ENCODE measurements at regions not wholly inside any gene's neighbourhood (a gene's known extent, or its start where the extent isn't known, plus 50 kb on each side); places are given as distances from the start of the nearest gene placed in this dataset.

- Mint-ChIP-seq H3K4me3 (no peak overlapping the region), H3K27me3 (peaks cover 0 to 8% of the 10 kb centered on the region in 2 donors), H3K27ac (no peak overlapping the region), H3K4me1 (ENCODE audit: low read depth in 2 of 2) (no peaks in the 10 kb centered on the region), H3K9me3 (no peaks in the 10 kb centered on the region), H3K36me3 (no peaks in the 10 kb centered on the region)
- DNase-seq (ENCODE audit: low spot score) (no peak), ATAC-seq (no peak)
Measured at GRCh38 chr6:150670311-150670710, 70.6 kb downstream of the PLEKHG1 start.

GRCh38 chr6:150672800-150673199 is 73.1 kb downstream of the PLEKHG1 start:
- ATAC-seq: no peak

GRCh38 chr6:150673720-150674346 is 74.1 kb downstream of the PLEKHG1 start:
- DNase-seq (ENCODE audit: low spot score) (no peak), ATAC-seq (no peak)
- H3K36me3 Mint-ChIP-seq: no peaks in the 10 kb centered on the region
- no peaks in the 10 kb centered on the region for H3K9me3 Mint-ChIP-seq
- H3K4me3 Mint-ChIP-seq: no peak overlapping the region
- no peak overlapping the region for H3K27ac Mint-ChIP-seq
- H3K27me3 Mint-ChIP-seq: peaks cover 9 to 10% of the 10 kb centered on the region in 2 donors
- H3K4me1 Mint-ChIP-seq (ENCODE audit: low read depth in 2 of 2): no peaks in the 10 kb centered on the region

More at GRCh38 chr6:150672800-150673199, 73.1 kb downstream of the PLEKHG1 start:
- no peak overlapping the region for H3K27ac Mint-ChIP-seq
- H3K9me3 Mint-ChIP-seq: no peaks in the 10 kb centered on the region
- H3K4me1 Mint-ChIP-seq (ENCODE audit: low read depth in 2 of 2): no peaks in the 10 kb centered on the region
- no peak for DNase-seq (ENCODE audit: low spot score)
- H3K36me3 Mint-ChIP-seq: no peaks in the 10 kb centered on the region
- peaks cover 9 to 11% of the 10 kb centered on the region in 2 donors for H3K27me3 Mint-ChIP-seq
- H3K4me3 Mint-ChIP-seq: no peak overlapping the region

GRCh38 chr6:150676344-150676743 is 76.7 kb downstream of the PLEKHG1 start:
- no peak for ATAC-seq
- Mint-ChIP-seq H3K9me3 (no peaks in the 10 kb centered on the region), H3K4me3 (no peak overlapping the region), H3K27ac (no peak overlapping the region), H3K36me3 (no peaks in the 10 kb centered on the region), H3K27me3 (peaks cover 22% of the 10 kb centered on the region in 2 donors), H3K4me1 (ENCODE audit: low read depth in 2 of 2) (no peaks in the 10 kb centered on the region)
- no peak for DNase-seq (ENCODE audit: low spot score)

GRCh38 chr6:150676772-150677171 is 77.1 kb downstream of the PLEKHG1 start:
- H3K27ac Mint-ChIP-seq: no peak overlapping the region
- H3K4me3 Mint-ChIP-seq: no peak overlapping the region
- peaks cover 22% of the 10 kb centered on the region in 2 donors for H3K27me3 Mint-ChIP-seq
- DNase-seq (ENCODE audit: low spot score): no peak
- no peaks in the 10 kb centered on the region for H3K4me1 Mint-ChIP-seq (ENCODE audit: low read depth in 2 of 2)
- no peak for ATAC-seq
- H3K36me3 Mint-ChIP-seq: no peaks in the 10 kb centered on the region
- H3K9me3 Mint-ChIP-seq: no peaks in the 10 kb centered on the region

GRCh38 chr6:150680510-150680909 is 80.8 kb downstream of the PLEKHG1 start:
- H3K36me3 Mint-ChIP-seq: no peaks in the 10 kb centered on the region
- H3K4me1 Mint-ChIP-seq (ENCODE audit: low read depth in 2 of 2): no peaks in the 10 kb centered on the region
- no peaks in the 10 kb centered on the region for H3K9me3 Mint-ChIP-seq
- H3K27ac Mint-ChIP-seq: no peak overlapping the region
- no peak for DNase-seq (ENCODE audit: low spot score)
- ATAC-seq: no peak
- no peak overlapping the region for H3K4me3 Mint-ChIP-seq
- H3K27me3 Mint-ChIP-seq: peaks cover 17 to 22% of the 10 kb centered on the region in 2 donors

- H3K4me3 Mint-ChIP-seq: no peak overlapping the region
- H3K27me3 Mint-ChIP-seq: peaks cover 17 to 20% of the 10 kb centered on the region in 2 donors
- no peak for DNase-seq (ENCODE audit: low spot score)
- no peak for ATAC-seq
- no peaks in the 10 kb centered on the region for H3K4me1 Mint-ChIP-seq (ENCODE audit: low read depth in 2 of 2)
- no peaks in the 10 kb centered on the region for H3K36me3 Mint-ChIP-seq
- no peaks in the 10 kb centered on the region for H3K9me3 Mint-ChIP-seq
- H3K27ac Mint-ChIP-seq: no peak overlapping the region
Measured at GRCh38 chr6:150681578-150682395, 82.1 kb downstream of the PLEKHG1 start.

- no peak overlapping the region for H3K4me3 Mint-ChIP-seq
- H3K4me1 Mint-ChIP-seq (ENCODE audit: low read depth in 2 of 2): no peaks in the 10 kb centered on the region
- no peaks in the 10 kb centered on the region for H3K36me3 Mint-ChIP-seq
- no peaks in the 10 kb centered on the region for H3K9me3 Mint-ChIP-seq
- no peak overlapping the region for H3K27ac Mint-ChIP-seq
- DNase-seq (ENCODE audit: low spot score): no peak
- ATAC-seq: no peak
- H3K27me3 Mint-ChIP-seq: peaks cover 11 to 12% of the 10 kb centered on the region in 2 donors
Measured at GRCh38 chr6:150683320-150683719, 83.6 kb downstream of the PLEKHG1 start.

- ATAC-seq: no peak
- no peak overlapping the region for H3K4me3 Mint-ChIP-seq
- no peaks in the 10 kb centered on the region for H3K9me3 Mint-ChIP-seq
- no peaks in the 10 kb centered on the region for H3K36me3 Mint-ChIP-seq
- no peak overlapping the region for H3K27ac Mint-ChIP-seq
- H3K4me1 Mint-ChIP-seq (ENCODE audit: low read depth in 2 of 2): no peaks in the 10 kb centered on the region
- DNase-seq (ENCODE audit: low spot score): no peak
- peaks cover 11 to 12% of the 10 kb centered on the region in 2 donors for H3K27me3 Mint-ChIP-seq
Measured at GRCh38 chr6:150684161-150684560, 84.5 kb downstream of the PLEKHG1 start.

- H3K4me3 Mint-ChIP-seq: no peak overlapping the region
- H3K9me3 Mint-ChIP-seq: no peaks in the 10 kb centered on the region
- H3K27ac Mint-ChIP-seq: no peak overlapping the region
- H3K27me3 Mint-ChIP-seq: peaks cover 6 to 7% of the 10 kb centered on the region in 2 donors
- H3K36me3 Mint-ChIP-seq: no peaks in the 10 kb centered on the region
- no peaks in the 10 kb centered on the region for H3K4me1 Mint-ChIP-seq (ENCODE audit: low read depth in 2 of 2)
- DNase-seq (ENCODE audit: low spot score) (no peak), ATAC-seq (no peak)
Measured at GRCh38 chr6:150684714-150685459, 85.2 kb downstream of the PLEKHG1 start.

GRCh38 chr6:150685860-150686259 is 86.2 kb downstream of the PLEKHG1 start:
- DNase-seq (ENCODE audit: low spot score) (no peak), ATAC-seq (peak in 1 of 2 donors; percentile 63)
- Mint-ChIP-seq H3K4me1 (ENCODE audit: low read depth in 2 of 2) (no peaks in the 10 kb centered on the region), H3K4me3 (no peak overlapping the region), H3K36me3 (no peaks in the 10 kb centered on the region), H3K27ac (no peak overlapping the region), H3K27me3 (no peaks in the 10 kb centered on the region), H3K9me3 (no peaks in the 10 kb centered on the region)

GRCh38 chr6:150686566-150686965 is 86.9 kb downstream of the PLEKHG1 start:
- DNase-seq (ENCODE audit: low spot score) (no peak), ATAC-seq (no peak)
- Mint-ChIP-seq H3K9me3 (no peaks in the 10 kb centered on the region), H3K27me3 (no peaks in the 10 kb centered on the region), H3K4me1 (ENCODE audit: low read depth in 2 of 2) (no peaks in the 10 kb centered on the region), H3K4me3 (no peak overlapping the region), H3K36me3 (no peaks in the 10 kb centered on the region), H3K27ac (no peak overlapping the region)

- no peak for ATAC-seq
- H3K4me3 Mint-ChIP-seq: no peak overlapping the region
- no peak overlapping the region for H3K27ac Mint-ChIP-seq
- H3K4me1 Mint-ChIP-seq (ENCODE audit: low read depth in 2 of 2): no peaks in the 10 kb centered on the region
- DNase-seq (ENCODE audit: low spot score): no peak
- H3K36me3 Mint-ChIP-seq: no peaks in the 10 kb centered on the region
- H3K27me3 Mint-ChIP-seq: no peaks in the 10 kb centered on the region
- H3K9me3 Mint-ChIP-seq: no peaks in the 10 kb centered on the region
Measured at GRCh38 chr6:150687508-150687907, 87.8 kb downstream of the PLEKHG1 start.
